Stimulated activated CD4-positive, alpha-beta T cell treated with anti-CD3 and anti-CD28 coated beads, Interleukin-2, amount 100 ng/mL, for 48 hours (primary cell): ENCODE measurements at regions not wholly inside any gene's neighbourhood (a gene's known extent, or its start where the extent isn't known, plus 50 kb on each side); places are given as distances from the start of the nearest gene placed in this dataset.

Source experiments
- DNase-seq, 2 donors: peaks; one replicate each; pipeline ENCODE4 v3.0.0-alpha.2; 2020

DNA sequence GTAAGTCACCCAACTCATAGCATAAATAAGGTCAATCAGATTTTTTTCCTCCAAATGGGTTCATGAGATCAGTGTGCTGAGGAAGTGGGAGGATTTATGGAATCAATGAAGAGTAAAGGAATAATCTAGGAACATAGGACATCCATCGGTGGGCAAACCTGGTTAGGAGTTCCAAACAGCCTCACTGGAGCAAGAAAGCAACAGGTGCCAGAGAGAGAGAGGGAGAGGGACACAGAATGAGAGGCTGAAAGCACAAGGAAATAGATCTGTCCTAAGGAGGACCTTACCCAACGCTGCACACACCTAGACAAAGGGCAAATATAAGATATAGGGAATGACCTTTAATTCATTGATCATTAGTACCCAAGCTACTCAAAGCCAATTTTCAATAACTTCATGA is 119.5 kb upstream of the ANKRD1 start:
- no peak for DNase-seq

DNA sequence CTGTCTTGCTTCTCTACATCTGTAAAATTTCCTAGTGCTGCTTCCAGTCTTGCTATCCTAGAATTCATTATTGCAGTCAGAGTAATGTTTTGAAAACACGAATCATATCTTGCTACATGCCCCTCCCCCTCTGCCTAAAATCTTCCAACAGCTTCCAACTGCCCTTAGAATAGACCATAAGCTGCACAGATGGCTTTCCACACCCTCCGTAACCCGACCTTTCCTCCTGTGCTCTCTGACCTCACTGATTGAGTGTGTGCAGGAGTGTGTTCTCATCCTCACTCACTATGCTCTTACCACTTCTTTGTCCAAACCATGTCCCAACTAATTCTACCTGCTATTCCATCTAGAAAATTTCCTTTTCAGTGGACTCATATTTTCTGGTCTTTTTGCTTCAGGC is 121.2 kb upstream of the ANKRD1 start:
- no peak for DNase-seq

DNA sequence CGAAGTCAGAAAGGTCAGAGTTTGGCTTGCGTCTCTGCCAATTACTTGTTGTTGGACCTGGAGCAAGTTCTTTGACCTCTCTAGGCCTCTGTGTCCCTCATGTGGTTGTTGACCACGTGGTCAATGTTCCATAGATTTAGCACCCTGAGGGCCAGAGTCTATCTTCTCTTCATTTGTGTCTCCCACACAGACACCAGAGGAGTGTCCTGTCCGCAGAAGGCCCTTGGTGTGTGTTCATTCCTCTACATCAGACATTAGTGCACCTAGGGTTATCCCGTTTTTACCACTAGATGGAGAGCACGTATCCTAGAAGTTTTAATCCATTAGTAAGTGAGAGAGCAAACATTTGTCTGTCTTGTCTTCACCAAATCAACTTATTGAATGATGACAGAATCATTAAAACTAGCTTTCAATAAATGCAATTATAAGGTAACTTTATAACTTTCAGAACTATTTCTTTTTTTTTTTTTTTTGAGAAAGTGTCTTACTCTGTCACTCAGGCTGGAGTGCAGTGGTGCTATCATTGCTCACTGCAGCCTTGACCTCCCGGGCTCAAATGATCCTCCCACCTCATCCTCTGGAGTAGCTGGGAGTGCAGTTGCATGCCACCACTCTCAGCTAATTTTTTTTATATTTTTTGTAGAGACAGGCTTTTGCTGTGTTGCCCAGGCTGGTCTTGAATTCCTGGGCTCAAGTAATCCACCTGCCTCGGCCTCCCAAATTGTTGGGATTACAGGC is 122.5 kb upstream of the ANKRD1 start:
- DNase-seq, result no peak

DNA sequence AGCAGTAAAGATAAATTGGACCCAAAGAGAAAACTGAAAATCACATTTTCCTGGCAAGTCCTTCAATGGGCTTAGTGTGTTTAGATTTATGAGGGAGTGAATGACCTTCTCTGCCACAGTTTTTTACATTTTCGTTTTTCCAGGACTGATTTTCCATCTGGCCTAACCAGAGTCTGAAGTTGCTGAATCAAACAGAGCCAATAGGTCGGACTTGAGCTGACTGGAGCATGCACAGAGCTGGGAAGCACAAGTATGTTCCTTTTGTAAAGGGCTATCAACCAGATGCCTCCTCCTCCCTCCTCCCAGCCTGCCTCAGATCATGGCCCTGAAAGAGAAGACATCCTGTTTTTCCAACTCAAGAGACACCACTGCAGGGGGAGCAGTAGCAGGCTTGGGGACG is 126.0 kb upstream of the ANKRD1 start:
- no peak for DNase-seq

DNA sequence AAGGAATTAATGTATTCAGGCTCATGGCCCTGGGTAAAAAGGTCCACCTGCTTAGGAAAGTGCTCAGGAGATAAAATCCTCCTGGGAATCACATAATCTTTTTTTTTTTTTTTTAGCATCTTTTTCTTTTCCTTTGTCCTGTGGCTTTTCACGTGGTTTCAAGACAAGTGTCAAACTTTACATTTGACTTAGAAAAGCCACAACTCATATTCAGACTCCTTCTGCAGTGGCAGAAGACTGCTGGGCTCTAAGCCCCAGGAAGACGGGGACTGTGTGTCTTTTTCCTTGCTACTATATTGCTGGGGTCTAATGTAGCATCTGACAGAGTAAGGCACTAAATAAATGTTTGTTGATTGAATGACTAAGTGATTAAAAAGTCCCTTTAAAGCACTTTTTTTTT is 127.5 kb upstream of the ANKRD1 start:
- no peak for DNase-seq

DNA sequence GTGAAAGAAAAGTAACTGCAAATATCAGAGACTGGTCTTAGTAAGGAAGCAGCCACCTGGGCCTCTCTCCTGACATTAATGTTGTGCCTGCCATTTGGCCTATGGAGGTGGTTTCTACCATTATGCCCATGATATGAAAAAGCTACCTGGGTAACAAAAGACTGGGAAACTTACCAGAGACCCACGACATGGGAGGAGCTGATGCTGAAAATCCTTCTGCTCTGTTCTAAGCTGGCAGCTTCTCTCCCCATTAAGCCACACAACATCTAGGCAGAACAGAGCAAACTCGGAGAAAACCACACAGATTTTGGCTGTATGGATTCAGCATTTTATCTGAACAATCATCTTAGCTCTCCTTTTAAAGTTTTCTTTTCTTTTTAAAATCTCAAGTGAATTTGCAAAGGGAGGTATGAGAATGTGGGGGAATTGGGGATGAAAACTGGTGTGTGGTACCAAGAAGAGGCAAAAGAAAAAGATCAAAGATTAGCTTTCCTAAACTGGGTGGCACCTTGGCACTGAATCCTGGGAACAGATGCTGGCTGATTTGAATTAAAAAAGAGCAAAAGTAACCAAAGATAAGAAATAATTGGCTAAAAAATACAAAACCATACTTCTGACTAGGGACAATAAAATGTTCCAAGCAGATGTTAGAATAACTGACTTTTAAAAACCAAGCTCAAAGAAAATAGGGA is 128.6 kb upstream of the ANKRD1 start:
- DNase-seq, result no peak

DNA sequence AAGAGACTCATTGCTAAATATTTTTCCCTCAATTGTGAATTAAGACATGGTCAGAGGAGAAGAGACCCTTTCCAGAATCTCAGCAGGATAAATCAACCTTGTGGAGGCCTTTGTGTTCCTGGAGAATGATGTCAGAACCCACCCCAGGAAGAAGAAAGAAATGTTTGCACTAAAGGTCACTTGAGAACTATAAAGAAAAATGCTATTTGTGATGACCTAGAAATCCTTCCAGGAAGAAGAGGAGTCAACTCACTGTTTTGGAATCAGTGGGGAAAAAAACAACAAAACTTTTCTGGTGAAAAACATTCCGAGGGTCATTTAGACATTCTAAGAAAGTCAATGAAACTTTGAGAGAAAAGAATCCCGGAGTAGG is 129.1 kb upstream of the ANKRD1 start:
- no peak for DNase-seq

DNA sequence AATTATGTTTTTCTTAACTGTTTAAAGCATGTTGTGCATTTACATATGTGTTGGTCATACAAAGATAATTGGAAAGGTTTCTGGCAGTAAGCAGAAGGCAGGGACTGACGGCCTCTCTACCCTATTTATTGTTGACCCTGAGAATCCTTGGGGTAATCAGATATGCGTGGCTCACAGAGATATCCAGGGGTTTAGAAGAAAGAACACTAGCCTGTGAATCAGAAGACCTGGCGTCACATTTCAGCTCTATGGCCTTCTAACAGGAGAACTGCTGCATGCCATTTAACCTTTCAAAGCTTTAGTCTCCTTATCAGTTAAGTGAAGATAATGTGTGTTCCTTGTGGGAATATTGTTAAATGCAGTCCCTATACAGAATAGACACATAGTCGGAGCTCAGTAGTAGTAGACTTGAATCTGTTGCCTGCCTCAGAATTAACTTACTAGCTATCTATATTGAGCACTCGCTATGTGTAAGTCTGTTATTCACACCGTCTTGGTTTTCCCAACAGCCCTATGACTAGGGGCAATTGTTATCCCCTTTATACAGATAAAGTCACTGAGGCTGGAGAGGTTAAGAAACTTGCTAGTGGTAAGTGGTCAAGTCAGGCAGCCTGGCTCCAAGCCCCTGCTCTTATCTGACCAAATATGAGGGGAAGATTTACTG is 129.6 kb upstream of the ANKRD1 start:
- no peak for DNase-seq

DNA sequence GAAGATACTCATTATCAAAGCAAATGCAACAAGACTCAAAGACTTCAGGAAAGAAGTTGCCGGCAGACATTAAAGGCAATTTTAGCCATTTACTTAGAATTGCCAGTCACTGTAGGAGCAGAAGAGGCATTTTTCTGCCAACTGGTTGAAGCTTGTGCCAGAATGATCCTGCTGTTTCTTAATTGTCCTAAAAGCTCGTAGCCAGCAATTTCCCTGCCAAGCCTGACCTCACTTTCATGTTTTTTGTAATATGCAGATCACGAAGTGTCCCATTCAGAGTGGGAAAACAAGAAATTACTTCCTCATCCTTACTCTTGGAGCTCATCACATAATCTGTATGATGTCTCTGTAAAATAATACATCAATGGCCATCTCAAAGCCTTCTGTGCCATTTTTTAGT is 130.9 kb upstream of the ANKRD1 start:
- DNase-seq, result no peak

DNA sequence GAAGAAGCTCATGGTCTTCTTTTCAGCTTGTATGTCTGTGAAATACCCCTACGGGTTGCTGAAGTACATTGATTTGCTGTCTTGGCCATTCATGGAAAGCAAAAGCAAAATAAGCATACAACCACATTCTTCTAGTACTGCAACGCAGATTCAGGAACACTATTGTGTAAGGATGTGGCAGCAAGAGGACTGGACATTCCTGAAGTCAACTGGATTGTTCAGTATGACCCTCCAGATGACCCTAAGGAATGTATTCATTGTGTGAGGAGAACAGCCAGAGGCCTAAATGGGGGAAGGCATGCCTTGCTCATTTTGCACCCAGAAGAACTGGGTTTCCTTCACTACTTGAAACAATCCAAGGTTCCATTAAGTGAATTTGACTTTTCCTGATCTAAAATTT is 133.4 kb upstream of the ANKRD1 start:
- no peak for DNase-seq

DNA sequence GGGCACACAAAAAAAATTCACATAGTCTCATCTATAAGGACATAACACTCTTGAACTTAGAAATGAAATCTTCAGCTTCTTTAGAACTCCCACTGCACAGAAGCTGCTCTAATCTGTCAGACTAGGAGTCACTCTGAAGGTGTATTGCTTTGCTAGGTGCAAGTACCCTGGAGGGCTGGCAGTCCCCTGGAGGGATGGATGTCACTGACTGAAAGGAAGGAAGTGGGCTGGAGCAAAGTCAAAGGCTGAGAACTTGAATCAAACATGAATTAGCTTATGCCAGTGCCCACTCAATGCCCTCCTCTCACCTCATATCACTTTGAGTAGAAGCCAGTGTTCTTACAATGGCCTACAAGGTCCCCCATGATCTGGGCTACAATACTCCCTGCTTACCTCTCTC is 140.3 kb upstream of the ANKRD1 start:
- DNase-seq, result no peak

DNA sequence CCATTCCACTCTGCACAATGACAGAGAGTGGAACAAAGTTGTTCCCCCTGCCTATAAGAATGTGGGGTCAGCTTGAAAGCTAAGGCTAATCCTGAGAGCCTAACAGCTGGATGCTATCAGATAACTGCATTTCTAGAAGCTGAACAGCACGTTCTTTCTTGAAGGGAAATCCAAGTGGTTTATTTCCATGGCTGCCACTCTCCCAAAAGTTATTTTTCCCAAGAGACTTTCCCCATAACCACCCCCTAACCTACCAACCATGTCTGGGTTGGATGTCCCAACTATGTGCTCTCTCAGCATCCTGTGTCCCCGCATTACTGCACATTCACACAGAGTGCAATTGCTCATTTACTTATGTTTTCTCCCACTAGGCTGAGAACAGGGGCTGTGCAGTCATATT is 140.7 kb upstream of the ANKRD1 start:
- DNase-seq, result no peak

DNA sequence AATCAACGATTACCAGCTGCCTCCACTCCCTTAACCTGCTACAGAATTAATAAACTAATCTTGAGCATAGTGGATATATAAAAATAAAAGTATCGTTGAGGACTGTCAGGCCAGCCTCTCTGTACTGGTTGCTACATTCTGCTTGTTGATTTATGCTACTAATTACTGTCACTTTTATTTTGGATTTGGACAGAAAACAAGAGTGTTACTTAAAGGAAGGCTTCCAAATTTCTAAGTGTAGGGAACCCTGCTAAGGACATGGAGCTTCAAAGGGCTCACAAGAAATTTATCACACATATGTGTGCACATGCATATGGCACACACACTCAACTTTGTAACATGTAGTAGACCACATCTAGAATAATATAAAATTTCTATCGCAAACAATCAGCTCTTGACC is 141.2 kb upstream of the ANKRD1 start:
- DNase-seq, result no peak

DNA sequence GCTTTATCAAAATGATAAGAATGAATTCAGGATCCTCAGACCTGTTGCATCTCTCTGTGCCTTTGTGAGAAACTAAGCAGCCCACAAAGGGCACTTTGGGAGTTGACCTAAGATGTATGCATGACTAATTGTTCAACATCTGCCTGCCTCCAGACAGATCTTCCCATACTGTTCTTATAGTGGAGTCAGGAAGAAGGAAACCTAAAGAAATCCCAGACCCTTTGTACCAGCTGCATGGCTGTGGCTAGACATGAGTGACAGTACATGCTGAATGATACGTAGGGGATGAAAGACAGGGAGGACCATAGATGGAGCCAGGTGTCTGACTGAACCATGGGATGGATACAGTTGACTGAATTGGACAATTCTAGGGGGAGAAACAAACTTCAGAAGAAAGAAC is 148.7 kb upstream of the PCGF5 start:
- DNase-seq, result no peak

DNA sequence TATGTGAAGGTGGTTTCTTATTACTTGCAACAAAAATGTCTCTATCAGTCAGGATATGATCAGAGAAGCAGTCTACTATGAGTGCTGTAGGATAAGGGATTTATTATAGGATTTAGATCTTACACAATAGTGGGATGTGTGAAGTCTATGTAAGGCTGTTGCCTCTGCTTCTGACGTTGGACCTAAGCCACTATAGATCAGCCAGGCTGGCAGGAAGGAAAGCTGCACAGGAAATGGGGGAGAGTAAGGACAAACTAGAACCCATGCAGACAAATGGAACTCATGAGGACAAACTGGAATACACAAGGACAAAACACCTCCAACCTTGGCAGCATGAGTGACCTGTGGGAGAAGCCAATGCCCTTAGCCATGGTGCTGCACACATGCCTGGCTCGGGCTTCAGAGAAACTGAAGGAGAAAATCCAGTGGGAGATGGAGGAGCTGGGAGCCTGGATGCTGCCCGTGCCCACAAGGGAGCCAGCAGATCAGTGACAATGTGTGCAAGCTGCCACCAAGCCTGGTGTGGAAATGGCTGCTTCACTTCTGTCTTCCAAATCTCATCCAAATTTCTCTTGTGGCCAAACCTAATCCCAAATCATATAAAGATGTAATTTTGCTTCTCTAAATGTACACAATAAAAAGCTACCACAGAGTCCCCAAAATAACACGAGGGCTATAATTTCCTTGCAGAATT is 147.0 kb upstream of the PCGF5 start:
- DNase-seq, result no peak

DNA sequence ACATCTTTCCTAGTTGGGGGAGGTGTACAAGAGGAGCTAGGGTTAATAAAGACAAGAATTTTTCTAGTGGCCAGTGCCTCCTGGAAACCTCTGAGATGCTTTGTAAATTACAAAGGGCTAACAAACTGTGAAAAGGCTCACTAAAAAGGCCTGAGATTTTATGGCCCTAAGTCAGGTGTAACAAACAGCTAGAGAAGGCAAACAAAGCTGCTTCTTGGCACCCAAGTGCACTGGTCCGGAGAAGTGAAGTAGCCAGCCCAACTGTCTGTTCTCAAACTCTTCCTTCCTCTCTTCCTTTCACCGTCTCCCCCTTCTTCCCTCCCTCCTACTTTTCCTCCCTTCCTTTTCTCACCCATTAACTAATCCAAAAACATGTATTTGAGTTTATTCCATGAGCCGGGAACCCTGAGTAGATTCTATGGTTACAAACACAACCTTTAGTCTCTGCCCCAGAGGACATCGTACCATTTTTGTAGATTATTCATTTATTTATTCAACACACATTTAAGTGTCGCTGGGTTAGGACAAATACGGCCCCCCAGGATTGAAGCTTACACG is 143.4 kb upstream of the PCGF5 start:
- no peak for DNase-seq

DNA sequence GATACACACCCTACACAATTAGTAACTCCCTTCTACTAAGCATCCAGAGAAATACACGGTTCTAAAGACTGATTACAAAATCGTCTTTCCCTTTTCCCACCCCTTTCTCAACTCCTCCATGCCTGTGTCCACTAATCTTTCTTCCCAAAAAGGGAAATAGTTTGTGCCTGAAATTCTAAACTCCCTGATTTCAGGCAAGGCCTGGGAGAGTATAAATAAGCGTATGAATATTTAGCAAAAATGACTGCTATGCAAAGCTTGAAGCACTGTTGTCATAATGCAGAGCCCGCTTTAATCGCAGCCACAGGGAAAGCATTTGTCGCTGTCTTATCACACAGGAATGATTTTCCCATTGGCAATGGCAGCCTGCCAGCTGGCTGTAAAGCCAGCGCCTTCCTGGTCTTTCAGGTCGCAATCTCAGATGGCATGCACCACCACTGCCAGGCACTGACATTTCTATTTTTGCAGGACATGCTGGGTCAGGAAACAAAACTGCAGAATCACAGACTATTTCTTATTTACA is 142.9 kb upstream of the PCGF5 start:
- DNase-seq, result no peak

DNA sequence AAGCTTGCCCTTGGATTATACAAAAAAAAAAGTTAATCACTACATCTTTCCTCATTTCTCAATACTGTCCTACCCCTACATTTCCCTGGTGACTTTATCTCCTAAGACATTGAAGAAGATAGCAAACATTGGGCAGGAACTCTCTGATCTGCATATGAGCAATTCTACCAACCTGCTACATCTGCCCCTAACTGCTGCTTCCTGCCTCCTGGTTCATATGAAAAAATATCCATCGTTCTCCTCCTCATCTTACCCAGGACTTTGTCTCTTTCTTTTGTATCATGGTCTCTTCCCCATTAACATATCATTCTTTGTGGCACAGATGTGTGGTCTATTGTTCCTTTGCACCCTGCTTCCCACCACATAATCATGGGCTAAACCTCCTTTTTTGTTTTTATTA is 139.7 kb upstream of the PCGF5 start:
- DNase-seq, result no peak

DNA sequence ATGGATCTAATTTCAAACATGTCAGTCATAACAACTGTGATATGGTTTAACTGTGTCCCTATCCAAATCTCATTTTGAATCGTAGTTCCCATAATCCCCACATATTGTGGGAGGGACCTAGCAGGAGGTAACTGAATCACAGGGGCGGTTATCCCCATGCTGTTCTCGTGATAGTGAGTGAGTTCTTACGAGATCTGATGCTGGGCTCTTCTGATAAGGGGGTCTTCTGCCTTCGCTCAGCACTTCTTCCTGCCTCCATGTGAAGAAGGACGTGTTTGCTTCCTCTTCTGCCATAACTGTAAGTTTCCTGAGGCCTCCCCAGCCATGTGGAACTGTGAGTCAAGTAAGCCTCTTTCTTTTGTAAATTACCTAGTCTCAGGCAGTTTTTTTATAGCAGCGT is 138.0 kb upstream of the PCGF5 start:
- DNase-seq, result no peak

DNA sequence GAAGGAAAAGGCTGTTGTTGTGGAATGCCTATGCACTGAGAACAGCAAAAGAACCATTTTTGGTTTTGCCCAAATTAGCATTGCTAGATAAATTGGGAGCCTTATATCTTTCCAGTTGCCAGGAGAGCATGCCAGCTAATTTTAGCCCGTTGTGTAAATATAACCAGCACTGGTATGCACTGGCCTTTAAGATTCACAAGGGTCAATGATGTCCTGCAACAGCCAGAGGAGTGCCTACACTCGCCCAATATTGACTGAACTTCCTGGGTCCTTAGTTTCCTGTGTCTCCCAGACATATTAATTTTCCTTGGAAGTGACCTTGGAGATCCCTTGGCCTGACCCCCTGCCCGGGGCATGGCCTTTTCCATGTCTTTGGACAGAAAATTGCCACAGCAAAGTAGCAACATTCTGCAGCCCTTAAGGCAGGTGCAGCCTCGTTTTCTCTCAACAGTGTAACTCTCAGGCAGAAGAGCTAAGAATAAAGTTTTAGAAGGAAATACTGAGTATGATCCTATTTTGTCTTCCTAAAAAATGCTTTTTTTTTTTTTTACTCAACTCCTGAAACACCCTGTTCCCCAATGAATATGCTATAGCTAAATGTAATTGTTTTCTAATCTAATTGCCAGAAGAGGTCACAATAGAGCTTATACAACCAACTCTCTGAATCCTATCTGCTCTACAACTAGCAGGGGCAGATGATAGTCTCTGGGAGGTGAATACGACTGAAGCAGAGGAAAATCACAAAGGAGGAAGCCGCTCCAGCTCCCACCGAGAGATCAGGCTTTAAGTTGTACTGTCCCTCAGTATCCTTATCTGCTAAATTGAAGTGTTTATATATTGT is 131.9 kb upstream of the PCGF5 start:
- DNase-seq, result no peak

DNA sequence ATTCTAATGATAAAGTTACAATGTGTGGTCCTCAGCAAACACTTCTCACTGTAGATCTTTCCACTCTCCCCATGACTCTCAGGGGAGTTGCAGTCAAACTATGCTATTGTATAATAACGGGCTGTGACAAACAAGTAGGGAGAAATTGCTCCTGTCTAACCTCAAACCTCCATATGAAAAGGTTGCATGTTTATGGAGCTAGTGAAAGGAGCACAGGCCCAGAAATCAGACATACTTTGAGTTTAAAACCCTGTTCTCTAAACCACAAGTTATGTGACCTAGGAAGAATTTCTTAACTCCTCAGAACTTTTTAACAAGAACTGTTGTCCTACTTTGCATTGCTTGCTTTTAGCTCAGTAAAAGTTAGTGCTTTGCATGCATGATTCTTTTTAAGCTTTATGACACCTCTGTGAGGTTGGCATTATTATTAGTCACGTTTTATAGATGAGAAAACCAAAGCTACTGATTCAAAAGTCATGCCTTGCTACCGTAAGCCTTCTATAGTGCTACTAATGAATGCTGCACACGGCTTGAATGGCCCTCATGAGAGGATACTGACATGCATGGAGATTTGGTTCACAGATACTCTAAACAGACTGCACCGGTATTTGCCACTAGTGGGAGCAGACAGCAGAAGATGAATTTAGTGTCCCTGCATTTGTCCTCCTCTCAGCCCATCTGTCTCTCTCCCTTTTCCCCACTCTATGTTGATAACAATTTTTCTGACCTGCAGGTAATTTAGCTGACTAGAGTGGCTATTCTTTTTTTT is 129.5 kb upstream of the PCGF5 start:
- no peak for DNase-seq

DNA sequence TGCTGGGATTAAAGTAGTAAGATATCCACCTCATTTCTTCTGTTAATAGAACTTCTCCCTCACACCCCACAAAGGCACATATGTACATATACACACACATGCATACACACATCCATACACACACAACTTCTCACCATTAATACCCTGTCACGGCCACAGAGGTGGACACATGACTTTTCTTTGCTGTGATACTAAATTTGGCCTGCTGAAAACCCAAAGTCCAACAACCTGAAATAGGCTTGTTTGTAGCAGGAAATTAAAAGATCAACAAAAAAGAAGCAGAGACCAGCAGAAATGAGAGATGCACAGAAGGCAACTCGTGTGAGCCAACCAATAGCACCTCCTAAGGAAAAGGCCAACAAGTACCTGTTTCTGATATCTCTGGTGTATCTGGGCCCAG is 128.7 kb upstream of the PCGF5 start:
- DNase-seq, result no peak
